ENCODE measurements at regions not wholly inside any gene's neighbourhood (a gene's known extent, or its start where the extent isn't known, plus 50 kb on each side); places are given as distances from the start of the nearest gene placed in this dataset.

GRCh38 chr6:170227996-170228945 is 62.6 kb downstream of the DLL1 start:
- Histone ChIP-seq H3K9ac (replicated peaks; ENCODE audit: extremely low read depth, insufficient read depth, low read length) (no peak overlapping the region), H4K20me1 (replicated peaks; ENCODE audit: control insufficient read depth, extremely low read depth, insufficient read depth, low read length) (no peaks in the 10 kb centered on the region), H3K9me3 (replicated peaks; ENCODE audit: control insufficient read depth, insufficient read depth, low read length) (no peaks in the 10 kb centered on the region), H2AFZ (ENCODE audit: low read depth, low read length) (no peak overlapping the region), H3K36me3 (ENCODE audit: control insufficient read depth in 2 of 2, extremely low read depth in 1 of 2, insufficient read depth in 2 of 2, low read length in 2 of 2) (no peaks in the 10 kb centered on the region), H3K4me2 (ENCODE audit: insufficient read depth, low read length) (no peak overlapping the region), H3K27ac (ENCODE audit: insufficient read depth, low read depth, low read length) (no peak overlapping the region), H3K4me3 (replicated peaks in 1 of 3; ENCODE audit: insufficient read depth in 1 of 3, low read depth in 1 of 3, low read length in 3 of 3) (no peak overlapping the region), H3K4me1 (ENCODE audit: control insufficient read depth, extremely low read depth, insufficient read depth, low read length) (no peaks in the 10 kb centered on the region), H3K9me1 (replicated peaks; ENCODE audit: control insufficient read depth, extremely low read depth, insufficient read depth, low read length) (no peaks in the 10 kb centered on the region), H3K27me3 (ENCODE audit: control insufficient read depth in 2 of 2, insufficient read depth in 2 of 2, low read length in 2 of 2) (peaks cover 0 to under 1% of the 10 kb centered on the region in 2 experiments), H3K79me2 (ENCODE audit: control insufficient read depth, insufficient read depth, low read length) (no peaks in the 10 kb centered on the region)
- intact Hi-C loops (cut with micrococcal nuclease) (no loop called here), dilution Hi-C loops (cut with MboI; ENCODE audit: extremely low pct_ligation_motif_present, low sequenced_read_pairs) (no loop called here)
- CTCF ChIA-PET = interaction anchor here (1.3 kb wide), 1 partner anchor 397 kb away, joined by 4 read pairs; no protein-coding TSS in a partner anchor
- BruUV-seq (replicated peaks) = no TSS peak
- FAIRE-seq (no peak), DNase-seq (ENCODE audit: low read depth, low spot score) (no peak)
- POLR2A ChIA-PET = no interaction called here
- no peak for TF ChIP-seq FOS (IDR thresholded peaks at IDR 0.05; ENCODE audit: borderline replicate concordance, insufficient read depth, low read length)
- TF ChIP-seq EZH2 (IDR thresholded peaks at IDR 0.05; ENCODE audit: borderline replicate concordance, low read depth, low read length, severe bottlenecking) = no peak
- TF ChIP-seq MAX (IDR thresholded peaks at IDR 0.05; ENCODE audit: insufficient read depth, insufficient read length) = no peak
- TF ChIP-seq GATA2 (IDR thresholded peaks at IDR 0.05; ENCODE audit: insufficient read depth, insufficient read length, low read depth, low read length) = no peak
- TF ChIP-seq JUN (IDR thresholded peaks at IDR 0.05; ENCODE audit: borderline replicate concordance, insufficient read depth, insufficient read length, low read depth) = no peak
- TF ChIP-seq POLR2AphosphoS5 (IDR thresholded peaks at IDR 0.05; ENCODE audit: insufficient read depth, low read depth, low read length) = no peak
- no peak for TF ChIP-seq MYC (IDR thresholded peaks at IDR 0.05; ENCODE audit: low read depth, low read length)
- TF ChIP-seq, protein P1, sequence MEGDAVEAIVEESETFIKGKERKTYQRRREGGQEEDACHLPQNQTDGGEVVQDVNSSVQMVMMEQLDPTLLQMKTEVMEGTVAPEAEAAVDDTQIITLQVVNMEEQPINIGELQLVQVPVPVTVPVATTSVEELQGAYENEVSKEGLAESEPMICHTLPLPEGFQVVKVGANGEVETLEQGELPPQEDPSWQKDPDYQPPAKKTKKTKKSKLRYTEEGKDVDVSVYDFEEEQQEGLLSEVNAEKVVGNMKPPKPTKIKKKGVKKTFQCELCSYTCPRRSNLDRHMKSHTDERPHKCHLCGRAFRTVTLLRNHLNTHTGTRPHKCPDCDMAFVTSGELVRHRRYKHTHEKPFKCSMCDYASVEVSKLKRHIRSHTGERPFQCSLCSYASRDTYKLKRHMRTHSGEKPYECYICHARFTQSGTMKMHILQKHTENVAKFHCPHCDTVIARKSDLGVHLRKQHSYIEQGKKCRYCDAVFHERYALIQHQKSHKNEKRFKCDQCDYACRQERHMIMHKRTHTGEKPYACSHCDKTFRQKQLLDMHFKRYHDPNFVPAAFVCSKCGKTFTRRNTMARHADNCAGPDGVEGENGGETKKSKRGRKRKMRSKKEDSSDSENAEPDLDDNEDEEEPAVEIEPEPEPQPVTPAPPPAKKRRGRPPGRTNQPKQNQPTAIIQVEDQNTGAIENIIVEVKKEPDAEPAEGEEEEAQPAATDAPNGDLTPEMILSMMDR (IDR thresholded peaks at IDR 0.05; ENCODE audit: extremely low read depth in 1 of 2, insufficient read depth in 1 of 2, low read depth in 1 of 2, low read length in 2 of 2) = no peak
- no peak for TF ChIP-seq POLR2A (IDR thresholded peaks at IDR 0.05; ENCODE audit: low read depth, low read length)
